MM.1S (cell line): ENCODE measurements at regions not wholly inside any gene's neighbourhood (a gene's known extent, or its start where the extent isn't known, plus 50 kb on each side); places are given as distances from the start of the nearest gene placed in this dataset.

Experiments
- CTCF ChIP-seq: fragments of 300-600 bp; sonication (generic); IDR thresholded peaks from 2 replicates; pipeline ENCODE4 v1.5.1; 2016; ENCODE audit warnings: antibody characterized with exemption, low read length, mixed read lengths
- EZH2 ChIP-seq: fragments of 300-600 bp; sonication (generic); optimal IDR thresholded peaks from 2 replicates; pipeline ENCODE3; 2017; ENCODE audit warnings: low read depth, mild to moderate bottlenecking, antibody characterized with exemption, low read length, mixed read lengths

GRCh38 chr1:30173560-30173959 is 549.8 kb downstream of the MATN1 start:
- TF ChIP-seq CTCF (no peak), EZH2 (no peak)
